Natural killer cell (primary cell): ENCODE measurements at regions not wholly inside any gene's neighbourhood (a gene's known extent, or its start where the extent isn't known, plus 50 kb on each side); places are given as distances from the start of the nearest gene placed in this dataset.
"Not testable (repeated sequence)": the region's sequence is repeated elsewhere in the genome, so short reads cannot be mapped to it uniquely, and the experiment has no call there.

ENCODE experiments used
- ATAC-seq, 3 donors: fragments of 150-1000 bp in 2 of 3; fragments of 200-7000 bp in 1 of 3; cut with Tn5 transposase; 1 replicate in 1 of 3; 2 replicates in 2 of 3; pipeline ENCODE4 v1.10.0; 2021; ENCODE audit warnings: mild to moderate bottlenecking in 2 of 3, moderate library complexity in 2 of 3
- DNase-seq, 2 donors: peaks; one replicate each; pipeline versions ENCODE4 v3.0.0 to v3.0.0-alpha.2; 2013 to 2021; ENCODE audit warnings: mixed read lengths in 1 of 2
- H3K27ac ChIP-seq: one replicate; pipeline ENCODE4 v1.5.1; 2013; ENCODE audit warnings: mild to moderate bottlenecking, low read length
- H3K27me3 ChIP-seq: one replicate; pipeline ENCODE4 v1.6.1; 2013; ENCODE audit warnings: low read length; ENCODE audit not compliant: control insufficient read depth, insufficient read depth
- H3K36me3 ChIP-seq: one replicate; pipeline ENCODE4 v1.6.1; 2013; ENCODE audit warnings: low read length; ENCODE audit not compliant: control insufficient read depth, insufficient read depth
- H3K4me1 ChIP-seq: one replicate; pipeline ENCODE4 v1.6.1; 2013; ENCODE audit warnings: low read length; ENCODE audit not compliant: control insufficient read depth, insufficient read depth
- H3K4me3 ChIP-seq: one replicate; pipeline ENCODE4 v1.5.1; 2013; ENCODE audit warnings: low read length
- H3K9me3 ChIP-seq: one replicate; pipeline ENCODE4 v1.6.1; 2013; ENCODE audit warnings: low read length; ENCODE audit not compliant: control insufficient read depth, insufficient read depth
- H3K27ac Mint-ChIP-seq, 2 donors: one replicate each; pipeline ENCODE4 v1.8.0; 2022; ENCODE audit warnings: mild to moderate bottlenecking in 2 of 2, mixed read lengths in 2 of 2, moderate library complexity in 1 of 2
- H3K27me3 Mint-ChIP-seq, 2 donors: one replicate each; pipeline ENCODE4 v1.8.0; 2022; ENCODE audit warnings: low read depth in 2 of 2, mixed read lengths in 2 of 2
- H3K36me3 Mint-ChIP-seq: one replicate; pipeline ENCODE4 v1.8.0; 2022; ENCODE audit warnings: mixed read lengths
- H3K4me1 Mint-ChIP-seq, 2 donors: one replicate each; pipeline ENCODE4 v1.8.0; 2022; ENCODE audit warnings: mixed read lengths in 2 of 2
- H3K4me3 Mint-ChIP-seq: one replicate; pipeline ENCODE4 v1.8.0; 2022; ENCODE audit warnings: mild to moderate bottlenecking, moderate library complexity, mixed read lengths
- H3K9me3 Mint-ChIP-seq, 2 donors: one replicate each; pipeline ENCODE4 v1.8.0; 2022; ENCODE audit warnings: mixed read lengths in 2 of 2
- CTCF ChIP-seq: fragments of 200-600 bp; IDR thresholded peaks from one replicate; pipeline ENCODE4 v1.8.0; 2022; ENCODE audit warnings: antibody characterized with exemption
- WGBS: methylation state at CpG from one replicate; pipeline ENCODE4 v1.1.7; 2013; ENCODE audit warnings: missing lambda C conversion rate; ENCODE audit not compliant: insufficient coverage; 5-methylcytosine and 5-hydroxymethylcytosine counted together
- intact Hi-C: fragments of 100-400 bp; cut with micrococcal nuclease; formaldehyde crosslinking; loops from one replicate; pipeline ENCODE4 v1.14.2; 2022

GRCh38 chr6:86782328-86782727 is 155.0 kb upstream of the HTR1E start:
- TF ChIP-seq CTCF: no peak
- no peaks in the 10 kb centered on the region for H3K27me3 Mint-ChIP-seq
- Histone ChIP-seq H3K4me3 (no peak overlapping the region), H3K4me1 (no peaks in the 10 kb centered on the region), H3K27me3 (no peaks in the 10 kb centered on the region), H3K36me3 (no peaks in the 10 kb centered on the region), H3K27ac (no peak overlapping the region), H3K9me3 (no peaks in the 10 kb centered on the region)
- no peaks in the 10 kb centered on the region for H3K36me3 Mint-ChIP-seq
- intact Hi-C loops: no loop called here
- H3K4me1 Mint-ChIP-seq: no peaks in the 10 kb centered on the region
- no peak for DNase-seq
- no peak overlapping the region for H3K27ac Mint-ChIP-seq
- H3K9me3 Mint-ChIP-seq: peaks cover 0 to 18% of the 10 kb centered on the region in 2 donors
- H3K4me3 Mint-ChIP-seq: no peak overlapping the region
- no peak for ATAC-seq

GRCh38 chr6:86780923-86781322 is 156.4 kb upstream of the HTR1E start:
- Mint-ChIP-seq H3K36me3 (no peaks in the 10 kb centered on the region), H3K27ac (no peak overlapping the region), H3K4me1 (no peaks in the 10 kb centered on the region), H3K27me3 (no peaks in the 10 kb centered on the region), H3K4me3 (no peak overlapping the region), H3K9me3 (peaks cover 0 to 18% of the 10 kb centered on the region in 2 donors)
- Histone ChIP-seq H3K27me3 (no peaks in the 10 kb centered on the region), H3K27ac (no peak overlapping the region), H3K36me3 (no peaks in the 10 kb centered on the region), H3K4me3 (no peak overlapping the region), H3K4me1 (no peaks in the 10 kb centered on the region), H3K9me3 (no peaks in the 10 kb centered on the region)
- ATAC-seq (no peak), DNase-seq (no peak)
- TF ChIP-seq CTCF: no peak
- intact Hi-C loops: no loop called here
- 91% methylated on average over 1 of the region's 2 CpGs for WGBS

- H3K36me3 ChIP-seq: no peaks in the 10 kb centered on the region
- DNase-seq: no peak
- H3K4me3 ChIP-seq: no peak overlapping the region
- no peaks in the 10 kb centered on the region for H3K36me3 Mint-ChIP-seq
- no peak overlapping the region for H3K4me3 Mint-ChIP-seq
- H3K27ac Mint-ChIP-seq: no peak overlapping the region
- H3K4me1 ChIP-seq: no peaks in the 10 kb centered on the region
- H3K4me1 Mint-ChIP-seq: no peaks in the 10 kb centered on the region
- no peak for TF ChIP-seq CTCF
- H3K9me3 Mint-ChIP-seq: peaks cover 7 to 16% of the 10 kb centered on the region in 2 donors
- no peak overlapping the region for H3K27ac ChIP-seq
- no peaks in the 10 kb centered on the region for H3K9me3 ChIP-seq
- no peaks in the 10 kb centered on the region for H3K27me3 Mint-ChIP-seq
- intact Hi-C loops: no loop called here
- no peak for ATAC-seq
- no peaks in the 10 kb centered on the region for H3K27me3 ChIP-seq
Measured at GRCh38 chr6:86775893-86776292, 161.4 kb upstream of the HTR1E start.

- Mint-ChIP-seq H3K4me3 (no peak overlapping the region), H3K27me3 (no peaks in the 10 kb centered on the region), H3K9me3 (peaks cover 10 to 26% of the 10 kb centered on the region in 2 donors), H3K4me1 (no peaks in the 10 kb centered on the region), H3K27ac (no peak overlapping the region), H3K36me3 (no peaks in the 10 kb centered on the region)
- 92% methylated on average over 1 of the region's 1 CpG for WGBS
- no peaks in the 10 kb centered on the region for H3K4me1 ChIP-seq
- no peaks in the 10 kb centered on the region for H3K27me3 ChIP-seq
- intact Hi-C loops: no loop called here
- DNase-seq: no peak
- ATAC-seq: no peak
- H3K9me3 ChIP-seq: peaks cover 6% of the 10 kb centered on the region
- no peak overlapping the region for H3K4me3 ChIP-seq
- no peak for TF ChIP-seq CTCF
- H3K27ac ChIP-seq: no peak overlapping the region
- H3K36me3 ChIP-seq: no peaks in the 10 kb centered on the region
Measured at GRCh38 chr6:86765211-86765610, 172.1 kb upstream of the HTR1E start.

GRCh38 chr6:86759953-86760352 is 177.4 kb upstream of the HTR1E start:
- H3K4me1 ChIP-seq, H3K36me3 ChIP-seq, H3K4me1 Mint-ChIP-seq, H3K4me3 Mint-ChIP-seq, DNase-seq, intact Hi-C loops, H3K27me3 ChIP-seq, H3K27me3 Mint-ChIP-seq, H3K27ac Mint-ChIP-seq, H3K36me3 Mint-ChIP-seq, H3K4me3 ChIP-seq, H3K9me3 ChIP-seq, ATAC-seq, H3K27ac ChIP-seq: not testable (repeated sequence)
- peaks cover 9 to 24% of the 10 kb centered on the region in 2 donors for H3K9me3 Mint-ChIP-seq
